ENCODE measurements at regions not wholly inside any gene's neighbourhood (a gene's known extent, or its start where the extent isn't known, plus 50 kb on each side); places are given as distances from the start of the nearest gene placed in this dataset.

- ATAC-seq (no peak), DNase-seq (no peak)
- Mint-ChIP-seq H3K4me1 (no peaks in the 10 kb centered on the region), H3K36me3 (ENCODE audit: low read depth) (no peaks in the 10 kb centered on the region), H3K27me3 (peaks cover 2% of the 10 kb centered on the region), H3K4me3 (no peak overlapping the region), H3K27ac (no peak overlapping the region), H3K9me3 (ENCODE audit: low read depth) (no peaks in the 10 kb centered on the region)
- CTCF ChIA-PET, result no interaction called here
- POLR2A ChIA-PET, result no interaction called here
- intact Hi-C loops (cut with DNase I, micrococcal nuclease), result no loop called here
Measured at GRCh38 chr6:113588646-113589045, 268.5 kb upstream of the MARCKS start.

DNA sequence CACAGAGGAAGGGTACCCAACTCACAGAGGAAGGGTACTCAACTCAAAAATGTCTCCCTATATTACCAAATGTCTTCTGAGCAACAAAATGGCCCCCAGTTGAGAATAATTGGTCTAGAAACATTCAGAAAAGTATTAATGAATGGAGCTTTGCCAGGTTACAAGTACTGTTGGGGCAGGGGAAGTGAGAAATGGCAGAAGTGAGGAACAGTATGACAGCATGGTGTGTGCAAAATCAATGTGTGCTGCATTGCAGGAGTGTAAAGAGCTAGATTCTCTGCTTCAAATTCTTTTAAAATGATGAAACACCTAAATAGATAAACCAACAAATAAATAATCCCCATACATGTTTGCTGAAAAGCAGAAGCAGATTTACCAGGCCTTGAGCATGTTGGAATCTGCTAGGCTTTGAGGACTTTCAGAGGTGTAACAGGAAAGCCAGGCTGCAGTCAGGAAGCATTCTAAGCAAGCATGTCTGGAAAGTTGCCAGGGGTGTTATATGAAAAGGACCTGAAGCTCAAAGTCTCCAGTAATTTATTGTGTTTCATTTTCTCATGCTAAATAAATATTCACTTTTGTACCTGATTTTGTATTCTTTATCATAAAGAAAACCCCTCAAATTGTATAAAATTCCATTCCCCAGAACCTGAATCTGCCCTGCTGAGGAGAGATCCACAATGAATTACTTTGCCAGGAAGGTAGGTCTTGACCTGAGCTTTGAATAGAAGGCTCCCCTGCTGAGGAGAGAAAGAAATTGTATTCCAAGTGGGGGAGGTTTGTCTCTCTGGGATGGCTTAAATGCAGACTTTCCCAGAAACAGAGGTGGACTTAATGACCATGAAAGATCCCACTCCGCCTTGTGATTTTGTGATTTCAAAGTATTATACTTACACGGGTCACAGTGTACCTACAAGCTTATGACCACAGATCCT is 265.0 kb upstream of the MARCKS start:
- H3K4me1 Mint-ChIP-seq, result no peaks in the 10 kb centered on the region
- no peaks in the 10 kb centered on the region for H3K36me3 Mint-ChIP-seq (ENCODE audit: low read depth)
- ATAC-seq (no peak), DNase-seq (no peak)
- H3K9me3 Mint-ChIP-seq (ENCODE audit: low read depth), result no peaks in the 10 kb centered on the region
- H3K27ac Mint-ChIP-seq, result no peak overlapping the region
- peaks cover 2% of the 10 kb centered on the region for H3K27me3 Mint-ChIP-seq
- POLR2A ChIA-PET, result no interaction called here
- no peak overlapping the region for H3K4me3 Mint-ChIP-seq
- CTCF ChIA-PET, result no interaction called here
- intact Hi-C loops (cut with DNase I, micrococcal nuclease), result no loop called here

- Mint-ChIP-seq H3K9me3 (ENCODE audit: low read depth) (no peaks in the 10 kb centered on the region), H3K27ac (no peak overlapping the region), H3K27me3 (peaks cover 2% of the 10 kb centered on the region), H3K36me3 (ENCODE audit: low read depth) (no peaks in the 10 kb centered on the region), H3K4me3 (no peak overlapping the region), H3K4me1 (no peaks in the 10 kb centered on the region)
- ChIA-PET CTCF (no interaction called here), POLR2A (no interaction called here)
- ATAC-seq (no peak), DNase-seq (no peak)
- intact Hi-C loops (cut with DNase I, micrococcal nuclease), result no loop called here
Measured at GRCh38 chr6:113594726-113595125, 262.4 kb upstream of the MARCKS start.

GRCh38 chr6:113595911-113596376 is 261.2 kb upstream of the MARCKS start:
- CTCF ChIA-PET, result no interaction called here
- POLR2A ChIA-PET, result no interaction called here
- no peaks in the 10 kb centered on the region for H3K9me3 Mint-ChIP-seq (ENCODE audit: low read depth)
- no peak for ATAC-seq
- DNase-seq, result no peak
- intact Hi-C loops (cut with DNase I, micrococcal nuclease), result no loop called here
- peaks cover 2% of the 10 kb centered on the region for H3K27me3 Mint-ChIP-seq
- no peaks in the 10 kb centered on the region for H3K4me1 Mint-ChIP-seq
- no peak overlapping the region for H3K4me3 Mint-ChIP-seq
- no peaks in the 10 kb centered on the region for H3K36me3 Mint-ChIP-seq (ENCODE audit: low read depth)
- H3K27ac Mint-ChIP-seq, result no peak overlapping the region

DNA sequence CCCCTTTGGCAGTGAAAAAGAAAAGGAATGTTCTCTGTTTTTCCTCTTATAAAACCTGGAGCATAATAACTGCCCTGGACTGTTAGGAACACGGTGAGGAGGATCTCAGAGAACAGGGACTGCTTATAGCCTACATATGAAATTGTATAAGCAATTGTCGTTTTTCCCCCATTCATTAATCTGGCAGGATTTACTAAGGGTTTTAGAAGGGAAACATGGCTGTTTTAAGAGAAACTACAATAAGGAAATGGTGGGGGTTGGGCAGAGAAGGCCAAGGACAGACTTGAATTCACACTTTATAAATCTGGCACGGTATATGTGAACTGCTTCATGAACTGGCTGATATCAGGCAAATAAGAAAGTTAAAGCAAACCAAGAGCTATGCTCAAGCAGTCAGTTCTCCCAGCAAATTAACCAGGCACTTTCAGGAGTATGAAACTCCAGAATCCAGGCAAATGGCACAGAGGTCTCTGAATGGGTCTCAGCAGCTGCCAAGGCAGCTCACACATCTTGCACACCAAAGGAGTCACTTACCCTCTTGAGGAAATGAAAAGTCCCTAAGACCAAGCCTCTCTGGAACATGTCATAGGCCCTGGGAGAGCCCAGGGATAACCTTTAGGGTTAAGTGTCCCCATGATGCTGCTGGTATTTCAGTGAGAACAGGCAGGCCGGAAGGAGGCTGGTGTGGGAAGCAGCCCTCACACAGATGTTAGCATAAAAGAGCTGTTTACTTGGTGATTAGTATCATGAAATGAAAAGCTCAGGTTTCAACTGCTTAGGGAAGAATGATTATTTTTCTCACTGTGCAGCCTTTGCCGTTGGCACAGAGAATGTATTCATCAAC is 260.5 kb upstream of the MARCKS start:
- ChIA-PET POLR2A (no interaction called here), CTCF (no interaction called here)
- H3K9me3 Mint-ChIP-seq (ENCODE audit: low read depth), result no peaks in the 10 kb centered on the region
- no peak for ATAC-seq
- H3K4me1 Mint-ChIP-seq, result no peaks in the 10 kb centered on the region
- H3K27me3 Mint-ChIP-seq, result peaks cover 2% of the 10 kb centered on the region
- no peaks in the 10 kb centered on the region for H3K36me3 Mint-ChIP-seq (ENCODE audit: low read depth)
- no peak overlapping the region for H3K4me3 Mint-ChIP-seq
- intact Hi-C loops (cut with DNase I, micrococcal nuclease), result no loop called here
- H3K27ac Mint-ChIP-seq, result no peak overlapping the region
- no peak for DNase-seq

- ChIA-PET POLR2A (no interaction called here), CTCF (no interaction called here)
- Mint-ChIP-seq H3K27me3 (peaks cover 2% of the 10 kb centered on the region), H3K4me1 (no peaks in the 10 kb centered on the region), H3K27ac (no peak overlapping the region), H3K36me3 (ENCODE audit: low read depth) (no peaks in the 10 kb centered on the region), H3K9me3 (ENCODE audit: low read depth) (no peaks in the 10 kb centered on the region), H3K4me3 (no peak overlapping the region)
- ATAC-seq (no peak), DNase-seq (no peak)
- intact Hi-C loops (cut with DNase I, micrococcal nuclease), result no loop called here
Measured at GRCh38 chr6:113597231-113597583, 259.9 kb upstream of the MARCKS start.

GRCh38 chr6:113598786-113599185 is 258.4 kb upstream of the MARCKS start:
- Mint-ChIP-seq H3K4me1 (no peaks in the 10 kb centered on the region), H3K27ac (no peak overlapping the region), H3K27me3 (peaks cover 2% of the 10 kb centered on the region), H3K9me3 (ENCODE audit: low read depth) (no peaks in the 10 kb centered on the region), H3K4me3 (no peak overlapping the region), H3K36me3 (ENCODE audit: low read depth) (no peaks in the 10 kb centered on the region)
- no peak for DNase-seq
- ATAC-seq, result no peak
- intact Hi-C loops (cut with DNase I, micrococcal nuclease), result no loop called here
- POLR2A ChIA-PET, result no interaction called here
- CTCF ChIA-PET, result no interaction called here

- Mint-ChIP-seq H3K27me3 (peaks cover 5% of the 10 kb centered on the region), H3K27ac (no peak overlapping the region), H3K4me1 (no peaks in the 10 kb centered on the region), H3K36me3 (ENCODE audit: low read depth) (no peaks in the 10 kb centered on the region), H3K4me3 (no peak overlapping the region), H3K9me3 (ENCODE audit: low read depth) (no peaks in the 10 kb centered on the region)
- intact Hi-C loops (cut with DNase I, micrococcal nuclease), result no loop called here
- DNase-seq (no peak), ATAC-seq (no peak)
- ChIA-PET CTCF (no interaction called here), POLR2A (no interaction called here)
Measured at GRCh38 chr6:113599444-113599843, 257.7 kb upstream of the MARCKS start.

GRCh38 chr6:113600551-113601339 is 256.4 kb upstream of the MARCKS start:
- DNase-seq (no peak), ATAC-seq (no peak)
- H3K27ac Mint-ChIP-seq, result no peak overlapping the region
- no peaks in the 10 kb centered on the region for H3K36me3 Mint-ChIP-seq (ENCODE audit: low read depth)
- no peaks in the 10 kb centered on the region for H3K9me3 Mint-ChIP-seq (ENCODE audit: low read depth)
- no peak overlapping the region for H3K4me3 Mint-ChIP-seq
- ChIA-PET POLR2A (no interaction called here), CTCF (interaction anchor here (0.8 kb wide), 1 partner anchor 191 kb away, joined by 3 read pairs; no protein-coding TSS in a partner anchor)
- intact Hi-C loops (cut with DNase I, micrococcal nuclease), result no loop called here
- H3K27me3 Mint-ChIP-seq, result peaks cover 5% of the 10 kb centered on the region
- H3K4me1 Mint-ChIP-seq, result no peaks in the 10 kb centered on the region

GRCh38 chr6:113607821-113608545 is 249.2 kb upstream of the MARCKS start:
- POLR2A ChIA-PET, result no interaction called here
- no peak overlapping the region for H3K27ac Mint-ChIP-seq
- no peak overlapping the region for H3K4me3 Mint-ChIP-seq
- peaks cover 9% of the 10 kb centered on the region for H3K27me3 Mint-ChIP-seq
- intact Hi-C loops (cut with DNase I, micrococcal nuclease), result no loop called here
- ATAC-seq, result no peak
- DNase-seq, result no peak
- no peaks in the 10 kb centered on the region for H3K4me1 Mint-ChIP-seq
- H3K9me3 Mint-ChIP-seq (ENCODE audit: low read depth), result no peaks in the 10 kb centered on the region
- H3K36me3 Mint-ChIP-seq (ENCODE audit: low read depth), result no peaks in the 10 kb centered on the region
- CTCF ChIA-PET, result no interaction called here

- ATAC-seq (no peak), DNase-seq (no peak)
- ChIA-PET CTCF (no interaction called here), POLR2A (no interaction called here)
- Mint-ChIP-seq H3K36me3 (ENCODE audit: low read depth) (no peaks in the 10 kb centered on the region), H3K27ac (no peak overlapping the region), H3K27me3 (peaks cover 13% of the 10 kb centered on the region), H3K4me1 (no peaks in the 10 kb centered on the region), H3K4me3 (no peak overlapping the region), H3K9me3 (ENCODE audit: low read depth) (no peaks in the 10 kb centered on the region)
- intact Hi-C loops (cut with DNase I, micrococcal nuclease), result no loop called here
Measured at GRCh38 chr6:113610377-113610988, 246.7 kb upstream of the MARCKS start.

All from activated CD4-positive, alpha-beta T cell treated with anti-CD3 and anti-CD28 coated beads for 36 hours (primary cell).